ENCODE measurements at regions not wholly inside any gene's neighbourhood (a gene's known extent, or its start where the extent isn't known, plus 50 kb on each side); places are given as distances from the start of the nearest gene placed in this dataset.

DNA sequence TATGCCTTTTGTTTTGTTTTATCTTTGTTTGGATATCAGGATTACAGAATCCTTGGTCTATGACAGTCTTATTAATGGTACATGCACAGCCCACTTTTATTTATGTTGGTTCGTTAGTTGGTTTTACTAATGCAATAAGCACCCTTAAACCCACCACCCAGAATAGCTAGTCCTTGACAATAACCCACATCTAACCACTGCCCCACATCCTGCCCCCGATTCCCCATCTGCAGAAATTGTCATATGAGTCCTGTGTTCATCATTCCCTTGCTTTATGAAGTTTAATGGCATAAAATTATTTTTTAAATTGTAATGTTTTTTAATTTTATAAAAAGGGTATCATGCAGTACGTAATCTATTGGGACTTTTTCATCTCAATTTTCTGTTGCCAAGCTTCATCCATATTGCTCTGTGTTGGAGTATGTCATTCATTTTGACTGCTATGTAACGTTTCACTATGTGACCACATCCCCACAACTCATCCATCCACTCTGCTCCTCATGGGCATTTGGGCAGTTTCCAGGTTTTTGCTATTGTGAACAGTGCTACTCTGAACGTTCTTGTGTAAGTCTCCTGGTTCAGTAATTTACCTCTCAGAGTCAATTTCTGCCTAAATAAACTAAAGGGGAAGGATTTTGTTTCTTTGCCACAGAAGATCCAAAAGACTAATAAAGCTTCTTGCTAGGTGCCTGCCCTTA, 150.4 kb downstream of the MRPL14 start:
- no peak for DNase-seq (ENCODE audit: low read depth, low spot score)
- Histone ChIP-seq H3K36me3 (ENCODE audit: control insufficient read depth in 1 of 2, insufficient read depth in 2 of 2, low read length in 2 of 2) (no peaks in the 10 kb centered on the region), H3K9ac (ENCODE audit: low read length) (no peak overlapping the region), H3K9me2 (ENCODE audit: insufficient read depth) (no peaks in the 10 kb centered on the region), H3K9me3 (ENCODE audit: control insufficient read depth in 1 of 2, insufficient read depth in 1 of 2, low read depth in 1 of 2, low read length in 2 of 2) (no peaks in the 10 kb centered on the region), H4K20me1 (ENCODE audit: insufficient read depth) (no peaks in the 10 kb centered on the region), H3K27ac (ENCODE audit: low read depth, low read length) (no peak overlapping the region), H3K4me1 (ENCODE audit: control insufficient read depth in 1 of 2, insufficient read depth in 2 of 2, low read length in 2 of 2) (0 out of 4 replicates have a peak, but pooled peaks cover 0 to 3% of the 10 kb centered on the region in 2 experiments), H3K27me3 (ENCODE audit: insufficient read depth, low read length) (no peaks in the 10 kb centered on the region), H2AFZ (ENCODE audit: low read depth, low read length, poor library complexity, severe bottlenecking) (no peak overlapping the region), H3K4me2 (ENCODE audit: low read length) (no peak overlapping the region), H3K4me3 (replicated peaks in 1 of 2; ENCODE audit: low read depth in 1 of 2, low read length in 2 of 2) (no peak overlapping the region), H3K79me2 (ENCODE audit: insufficient read depth, low read length) (no peaks in the 10 kb centered on the region)
- ChIA-PET RAD21 (ENCODE audit: low non-redundant PET in 1 of 2, low total read pairs in 2 of 2, uncharacterized antibody in 2 of 2, unreplicated experiment in 2 of 2) (no interaction called here), CTCF (no interaction called here), POLR2A (no interaction called here)
- no peak for ATAC-seq
- intact Hi-C loops (cut with micrococcal nuclease): no loop called here
- no TSS peak for BruUV-seq (replicated peaks)
- TF ChIP-seq, protein P1, sequence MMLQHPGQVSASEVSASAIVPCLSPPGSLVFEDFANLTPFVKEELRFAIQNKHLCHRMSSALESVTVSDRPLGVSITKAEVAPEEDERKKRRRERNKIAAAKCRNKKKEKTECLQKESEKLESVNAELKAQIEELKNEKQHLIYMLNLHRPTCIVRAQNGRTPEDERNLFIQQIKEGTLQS (IDR thresholded peaks at IDR 0.05): no peak
- TF ChIP-seq EGR1 (IDR thresholded peaks at IDR 0.05; ENCODE audit: low read depth): no peak
- TF ChIP-seq, protein P2, sequence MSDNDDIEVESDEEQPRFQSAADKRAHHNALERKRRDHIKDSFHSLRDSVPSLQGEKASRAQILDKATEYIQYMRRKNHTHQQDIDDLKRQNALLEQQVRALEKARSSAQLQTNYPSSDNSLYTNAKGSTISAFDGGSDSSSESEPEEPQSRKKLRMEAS (IDR thresholded peaks at IDR 0.05): no peak
- TF ChIP-seq RAD21 (IDR thresholded peaks at IDR 0.05; ENCODE audit: low read depth): no peak
- TF ChIP-seq JUND (IDR thresholded peaks at IDR 0.05): no peak
- TF ChIP-seq EZH2 (IDR thresholded peaks at IDR 0.05): no peak

DNA sequence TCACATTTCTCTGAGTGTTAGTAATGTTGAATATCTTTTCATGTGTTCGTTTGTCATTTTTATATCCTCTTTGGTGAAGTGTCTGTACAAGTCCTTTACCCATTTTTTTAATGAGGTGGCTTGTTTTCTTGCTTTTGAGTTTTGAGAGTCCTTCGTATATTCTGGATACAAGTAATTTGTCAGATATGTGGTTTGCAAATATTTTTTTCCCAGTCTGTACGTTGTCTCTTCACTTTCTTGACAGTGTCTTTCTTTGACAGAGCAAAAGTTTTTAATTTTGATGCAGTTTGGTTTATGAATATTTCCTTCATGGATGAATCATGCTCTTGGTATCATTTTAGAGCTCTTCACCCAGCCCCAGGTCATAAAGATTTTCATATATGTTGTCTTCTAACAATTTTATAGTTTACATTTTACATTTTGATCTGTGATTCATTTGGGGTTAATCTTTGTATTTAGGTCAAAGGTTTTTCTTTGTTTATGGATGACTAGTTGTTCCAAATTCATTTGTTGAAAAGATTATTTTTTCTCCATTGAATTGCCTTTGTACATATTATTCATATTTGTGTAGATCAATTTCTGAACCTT, 152.5 kb downstream of the MRPL14 start:
- no peak overlapping the region for H3K4me3 ChIP-seq (replicated peaks in 1 of 2; ENCODE audit: low read depth in 1 of 2, low read length in 2 of 2)
- H3K79me2 ChIP-seq (ENCODE audit: insufficient read depth, low read length): no peaks in the 10 kb centered on the region
- H3K4me1 ChIP-seq (ENCODE audit: control insufficient read depth in 1 of 2, insufficient read depth in 2 of 2, low read length in 2 of 2): 0 out of 4 replicates have a peak, but pooled peaks cover 0 to 3% of the 10 kb centered on the region in 2 experiments
- no peak for DNase-seq (ENCODE audit: low read depth, low spot score)
- ChIA-PET RAD21 (ENCODE audit: low non-redundant PET in 1 of 2, low total read pairs in 2 of 2, uncharacterized antibody in 2 of 2, unreplicated experiment in 2 of 2) (no interaction called here), POLR2A (no interaction called here), CTCF (no interaction called here)
- no peak overlapping the region for H3K27ac ChIP-seq (ENCODE audit: low read depth, low read length)
- no peak overlapping the region for H2AFZ ChIP-seq (ENCODE audit: low read depth, low read length, poor library complexity, severe bottlenecking)
- no peak for ATAC-seq
- no peaks in the 10 kb centered on the region for H4K20me1 ChIP-seq (ENCODE audit: insufficient read depth)
- intact Hi-C loops (cut with micrococcal nuclease): no loop called here
- no TSS peak for BruUV-seq (replicated peaks)
- H3K4me2 ChIP-seq (ENCODE audit: low read length): no peak overlapping the region
- no peak overlapping the region for H3K9ac ChIP-seq (ENCODE audit: low read length)
- no peaks in the 10 kb centered on the region for H3K27me3 ChIP-seq (ENCODE audit: insufficient read depth, low read length)
- H3K36me3 ChIP-seq (ENCODE audit: control insufficient read depth in 1 of 2, insufficient read depth in 2 of 2, low read length in 2 of 2): no peaks in the 10 kb centered on the region
- TF ChIP-seq POLR2A (IDR thresholded peaks at IDR 0.05; ENCODE audit: borderline replicate concordance, extremely low read depth, insufficient read depth, insufficient read length): no peak
- TF ChIP-seq, protein P3, sequence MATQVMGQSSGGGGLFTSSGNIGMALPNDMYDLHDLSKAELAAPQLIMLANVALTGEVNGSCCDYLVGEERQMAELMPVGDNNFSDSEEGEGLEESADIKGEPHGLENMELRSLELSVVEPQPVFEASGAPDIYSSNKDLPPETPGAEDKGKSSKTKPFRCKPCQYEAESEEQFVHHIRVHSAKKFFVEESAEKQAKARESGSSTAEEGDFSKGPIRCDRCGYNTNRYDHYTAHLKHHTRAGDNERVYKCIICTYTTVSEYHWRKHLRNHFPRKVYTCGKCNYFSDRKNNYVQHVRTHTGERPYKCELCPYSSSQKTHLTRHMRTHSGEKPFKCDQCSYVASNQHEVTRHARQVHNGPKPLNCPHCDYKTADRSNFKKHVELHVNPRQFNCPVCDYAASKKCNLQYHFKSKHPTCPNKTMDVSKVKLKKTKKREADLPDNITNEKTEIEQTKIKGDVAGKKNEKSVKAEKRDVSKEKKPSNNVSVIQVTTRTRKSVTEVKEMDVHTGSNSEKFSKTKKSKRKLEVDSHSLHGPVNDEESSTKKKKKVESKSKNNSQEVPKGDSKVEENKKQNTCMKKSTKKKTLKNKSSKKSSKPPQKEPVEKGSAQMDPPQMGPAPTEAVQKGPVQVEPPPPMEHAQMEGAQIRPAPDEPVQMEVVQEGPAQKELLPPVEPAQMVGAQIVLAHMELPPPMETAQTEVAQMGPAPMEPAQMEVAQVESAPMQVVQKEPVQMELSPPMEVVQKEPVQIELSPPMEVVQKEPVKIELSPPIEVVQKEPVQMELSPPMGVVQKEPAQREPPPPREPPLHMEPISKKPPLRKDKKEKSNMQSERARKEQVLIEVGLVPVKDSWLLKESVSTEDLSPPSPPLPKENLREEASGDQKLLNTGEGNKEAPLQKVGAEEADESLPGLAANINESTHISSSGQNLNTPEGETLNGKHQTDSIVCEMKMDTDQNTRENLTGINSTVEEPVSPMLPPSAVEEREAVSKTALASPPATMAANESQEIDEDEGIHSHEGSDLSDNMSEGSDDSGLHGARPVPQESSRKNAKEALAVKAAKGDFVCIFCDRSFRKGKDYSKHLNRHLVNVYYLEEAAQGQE (IDR thresholded peaks at IDR 0.05; ENCODE audit: low read depth): no peak
- no peak for TF ChIP-seq ELF1 (IDR thresholded peaks at IDR 0.05; ENCODE audit: borderline replicate concordance, low read depth)
- TF ChIP-seq, protein P1 (IDR thresholded peaks at IDR 0.05): no peak
- TF ChIP-seq YY1 (IDR thresholded peaks at IDR 0.05; ENCODE audit: extremely low read depth, insufficient replicate concordance, low read depth, low read length): no peak
- no peaks in the 10 kb centered on the region for H3K9me3 ChIP-seq (ENCODE audit: control insufficient read depth in 1 of 2, insufficient read depth in 1 of 2, low read depth in 1 of 2, low read length in 2 of 2)
- no peaks in the 10 kb centered on the region for H3K9me2 ChIP-seq (ENCODE audit: insufficient read depth)

Measured in HCT116 (cell line).